ENCODE measurements at regions not wholly inside any gene's neighbourhood (a gene's known extent, or its start where the extent isn't known, plus 50 kb on each side); places are given as distances from the start of the nearest gene placed in this dataset.

DNA sequence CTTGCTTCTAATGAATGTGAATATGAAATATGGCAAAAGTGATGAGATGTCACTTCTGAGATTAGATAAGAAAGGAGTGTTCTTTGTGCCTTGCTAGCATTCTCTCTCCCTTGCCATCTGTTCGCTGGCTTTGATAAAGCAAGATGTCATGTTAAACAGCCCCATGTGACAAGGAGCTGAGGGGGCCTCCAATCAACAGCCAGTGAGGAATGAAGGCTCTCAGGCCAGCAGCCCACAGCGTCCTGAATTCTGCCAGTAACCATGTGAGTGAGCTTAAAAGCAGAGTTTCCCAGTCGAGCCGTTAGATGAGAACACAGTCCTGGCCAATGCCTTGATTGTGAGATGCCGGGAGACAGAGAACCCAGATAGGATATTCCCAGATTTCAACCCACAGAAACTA lies 198.8 kb downstream of the IRS1 start:
- TF ChIP-seq EZH2 (IDR thresholded peaks at IDR 0.05; ENCODE audit: insufficient read depth, poor library complexity, severe bottlenecking) (no peak), EZH2phosphoT487 (IDR thresholded peaks at IDR 0.05; ENCODE audit: insufficient read depth, low read depth) (no peak)

Data from GM23248 (cell line).